ENCODE measurements at regions not wholly inside any gene's neighbourhood (a gene's known extent, or its start where the extent isn't known, plus 50 kb on each side); places are given as distances from the start of the nearest gene placed in this dataset.
"Not testable (repeated sequence)": the region's sequence is repeated elsewhere in the genome, so short reads cannot be mapped to it uniquely, and the experiment has no call there.

GRCh38 chr16:49959552-49960277 lies 65.3 kb upstream of the CNEP1R1 start:
- H3K27ac ChIP-seq (ENCODE audit: low read depth, low read length) = no peak overlapping the region
- no peaks in the 10 kb centered on the region for H3K9me3 ChIP-seq (ENCODE audit: control insufficient read depth, insufficient read depth, low read length)
- no peaks in the 10 kb centered on the region for H4K20me1 ChIP-seq (ENCODE audit: control insufficient read depth, insufficient read depth, low read depth, low read length)
- no peak overlapping the region for H3K4me2 ChIP-seq (ENCODE audit: low read length)
- H3K36me3 ChIP-seq (ENCODE audit: control insufficient read depth, low read length) = no peaks in the 10 kb centered on the region
- H3K27me3 ChIP-seq (ENCODE audit: control insufficient read depth, low read length) = no peaks in the 10 kb centered on the region; the same call in 1 of the 2 replicates
- no peak for TF ChIP-seq CTCF (IDR thresholded peaks at IDR 0.05; ENCODE audit: low read depth, low read length, poor library complexity, severe bottlenecking)
- no peak for TF ChIP-seq EZH2phosphoT487 (IDR thresholded peaks at IDR 0.05; ENCODE audit: borderline replicate concordance, low read length)
- no peaks in the 10 kb centered on the region for H3K4me1 ChIP-seq (ENCODE audit: control insufficient read depth, low read length)
- H3K4me3 ChIP-seq (ENCODE audit: low read length) = no peak overlapping the region
- no peaks in the 10 kb centered on the region for H3K9me2 ChIP-seq (replicated peaks; ENCODE audit: control insufficient read depth, low read length)
- H3F3A ChIP-seq (ENCODE audit: control insufficient read depth, insufficient read depth) = no peaks in the 10 kb centered on the region
- no peaks in the 10 kb centered on the region for H3K79me2 ChIP-seq (ENCODE audit: control insufficient read depth, low read length)

GRCh38 chr16:49961089-49961488 lies 63.9 kb upstream of the CNEP1R1 start:
- TF ChIP-seq EZH2phosphoT487 (IDR thresholded peaks at IDR 0.05; ENCODE audit: borderline replicate concordance, low read length) (no peak), CTCF (IDR thresholded peaks at IDR 0.05; ENCODE audit: low read depth, low read length, poor library complexity, severe bottlenecking) (no peak)
- Histone ChIP-seq H3F3A (ENCODE audit: control insufficient read depth, insufficient read depth) (no peaks in the 10 kb centered on the region), H3K4me3 (ENCODE audit: low read length) (no peak overlapping the region), H3K4me2 (ENCODE audit: low read length) (no peak overlapping the region), H4K20me1 (ENCODE audit: control insufficient read depth, insufficient read depth, low read depth, low read length) (no peaks in the 10 kb centered on the region), H3K4me1 (ENCODE audit: control insufficient read depth, low read length) (no peaks in the 10 kb centered on the region), H3K9me3 (ENCODE audit: control insufficient read depth, insufficient read depth, low read length) (no peaks in the 10 kb centered on the region), H3K9me2 (replicated peaks; ENCODE audit: control insufficient read depth, low read length) (no peaks in the 10 kb centered on the region), H3K27ac (ENCODE audit: low read depth, low read length) (no peak overlapping the region), H3K79me2 (ENCODE audit: control insufficient read depth, low read length) (no peaks in the 10 kb centered on the region), H3K36me3 (ENCODE audit: control insufficient read depth, low read length) (no peaks in the 10 kb centered on the region), H3K27me3 (ENCODE audit: control insufficient read depth, low read length) (no peaks in the 10 kb centered on the region; the same call in 1 of the 2 replicates)

- not testable (repeated sequence) for H3K4me3 ChIP-seq (ENCODE audit: low read length); H3K79me2 ChIP-seq (ENCODE audit: control insufficient read depth, low read length); H3K9me3 ChIP-seq (ENCODE audit: control insufficient read depth, insufficient read depth, low read length); H4K20me1 ChIP-seq (ENCODE audit: control insufficient read depth, insufficient read depth, low read depth, low read length); H3K36me3 ChIP-seq (ENCODE audit: control insufficient read depth, low read length); H3K4me1 ChIP-seq (ENCODE audit: control insufficient read depth, low read length); H3K27ac ChIP-seq (ENCODE audit: low read depth, low read length); H3K27me3 ChIP-seq (ENCODE audit: control insufficient read depth, low read length); H3F3A ChIP-seq (ENCODE audit: control insufficient read depth, insufficient read depth); H3K4me2 ChIP-seq (ENCODE audit: low read length); H3K9me2 ChIP-seq (replicated peaks; ENCODE audit: control insufficient read depth, low read length)
Observed at GRCh38 chr16:49962566-49962965, 62.5 kb upstream of the CNEP1R1 start.

- Histone ChIP-seq H3K9me3 (ENCODE audit: control insufficient read depth, insufficient read depth, low read length) (no peaks in the 10 kb centered on the region), H3K79me2 (ENCODE audit: control insufficient read depth, low read length) (no peaks in the 10 kb centered on the region), H3K9me2 (replicated peaks; ENCODE audit: control insufficient read depth, low read length) (no peaks in the 10 kb centered on the region), H3K27ac (ENCODE audit: low read depth, low read length) (no peak overlapping the region), H3K4me2 (ENCODE audit: low read length) (no peak overlapping the region), H3K4me1 (ENCODE audit: control insufficient read depth, low read length) (no peaks in the 10 kb centered on the region), H3K4me3 (ENCODE audit: low read length) (no peak overlapping the region), H3K36me3 (ENCODE audit: control insufficient read depth, low read length) (no peaks in the 10 kb centered on the region), H4K20me1 (ENCODE audit: control insufficient read depth, insufficient read depth, low read depth, low read length) (no peaks in the 10 kb centered on the region), H3F3A (ENCODE audit: control insufficient read depth, insufficient read depth) (no peaks in the 10 kb centered on the region), H3K27me3 (ENCODE audit: control insufficient read depth, low read length) (no peaks in the 10 kb centered on the region; the same call in 1 of the 2 replicates)
- TF ChIP-seq CTCF (IDR thresholded peaks at IDR 0.05; ENCODE audit: low read depth, low read length, poor library complexity, severe bottlenecking) (no peak), EZH2phosphoT487 (IDR thresholded peaks at IDR 0.05; ENCODE audit: borderline replicate concordance, low read length) (no peak)
Observed at GRCh38 chr16:49964316-49964715, 60.7 kb upstream of the CNEP1R1 start.
